ENCODE measurements at regions not wholly inside any gene's neighbourhood (a gene's known extent, or its start where the extent isn't known, plus 50 kb on each side); places are given as distances from the start of the nearest gene placed in this dataset.

DNA sequence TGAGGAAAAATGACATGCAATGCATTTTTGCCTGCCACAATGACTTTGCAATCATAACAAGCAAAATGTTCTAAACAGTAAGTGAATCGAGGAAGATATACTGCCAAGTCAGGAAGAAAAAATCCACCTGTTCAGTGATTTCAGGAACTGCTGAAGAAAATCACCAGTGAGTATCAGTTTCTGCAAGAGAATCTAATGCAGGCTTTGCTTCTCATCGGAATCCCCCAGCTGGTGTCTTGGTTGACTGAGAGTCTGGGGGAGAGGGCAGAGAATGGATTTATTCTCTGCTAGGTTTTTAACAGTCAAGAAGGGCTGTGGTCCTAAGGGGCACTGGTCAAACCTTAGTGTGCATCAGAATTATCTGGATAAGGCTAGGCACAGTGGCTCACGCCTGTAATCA lies 363.4 kb downstream of the CDH26 start:
- TF ChIP-seq CTCF (IDR thresholded peaks at IDR 0.05) (no peak), POLR2A (IDR thresholded peaks at IDR 0.05) (no peak)

Measured in stomach (tissue), 4 donors.